HG02678 (cell line): ENCODE measurements at regions not wholly inside any gene's neighbourhood (a gene's known extent, or its start where the extent isn't known, plus 50 kb on each side); places are given as distances from the start of the nearest gene placed in this dataset.
"Not testable (repeated sequence)": the region's sequence is repeated elsewhere in the genome, so short reads cannot be mapped to it uniquely, and the experiment has no call there.

Experiments used
- ATAC-seq: cut with Tn5 transposase; IDR thresholded peaks from one replicate; pipeline ENCODE4 v1.9.1; 2021; ENCODE audit warnings: mild to moderate bottlenecking, moderate library complexity; ENCODE audit not compliant: unreplicated experiment

GRCh38 chr12:40431169-40431568 is 206.4 kb downstream of the LRRK2 start:
- ATAC-seq, result no peak

- no peak for ATAC-seq
Observed at GRCh38 chr12:40435251-40435650, 210.5 kb downstream of the LRRK2 start.

GRCh38 chr12:40435951-40436350 is 211.2 kb downstream of the LRRK2 start:
- ATAC-seq, result no peak

- ATAC-seq, result no peak
Observed at GRCh38 chr12:40436564-40436963, 211.8 kb downstream of the LRRK2 start.

GRCh38 chr12:40439771-40440492 is 215.1 kb downstream of the LRRK2 start:
- ATAC-seq, result no peak

- no peak for ATAC-seq
Observed at GRCh38 chr12:40444174-40444573, 219.4 kb downstream of the LRRK2 start.

- ATAC-seq, result peak; percentile 66
Observed at GRCh38 chr12:40446385-40446784, 221.6 kb downstream of the LRRK2 start.

- not testable (repeated sequence) for ATAC-seq
Observed at GRCh38 chr12:40448523-40448922, 223.7 kb downstream of the LRRK2 start.

- ATAC-seq, result no peak
Observed at GRCh38 chr12:40451661-40452060, 226.9 kb downstream of the LRRK2 start.

- ATAC-seq, result no peak
Observed at GRCh38 chr12:40464121-40464520, 228.1 kb upstream of the CNTN1 start.

- ATAC-seq, result no peak
Observed at GRCh38 chr12:40469736-40470135, 222.5 kb upstream of the CNTN1 start.

- ATAC-seq, result no peak
Observed at GRCh38 chr12:40473962-40474361, 218.3 kb upstream of the CNTN1 start.

GRCh38 chr12:40474630-40475029 is 217.6 kb upstream of the CNTN1 start:
- no peak for ATAC-seq

GRCh38 chr12:40499856-40500255 is 192.4 kb upstream of the CNTN1 start:
- no peak for ATAC-seq

- ATAC-seq, result no peak
Observed at GRCh38 chr12:40502322-40502721, 189.9 kb upstream of the CNTN1 start.

GRCh38 chr12:40505327-40505726 is 186.9 kb upstream of the CNTN1 start:
- ATAC-seq, result no peak

- no peak for ATAC-seq
Observed at GRCh38 chr12:40508421-40508820, 183.8 kb upstream of the CNTN1 start.

- ATAC-seq, result no peak
Observed at GRCh38 chr12:40511341-40511740, 180.9 kb upstream of the CNTN1 start.

- peak; percentile 54 for ATAC-seq
Observed at GRCh38 chr12:40515041-40515816, 177.0 kb upstream of the CNTN1 start.

GRCh38 chr12:40522837-40523236 is 169.4 kb upstream of the CNTN1 start:
- no peak for ATAC-seq

GRCh38 chr12:40525054-40525453 is 167.2 kb upstream of the CNTN1 start:
- ATAC-seq, result no peak

GRCh38 chr12:40534828-40535227 is 157.4 kb upstream of the CNTN1 start:
- no peak for ATAC-seq
